Mucosa of descending colon (tissue), 3 donors: ENCODE measurements at regions not wholly inside any gene's neighbourhood (a gene's known extent, or its start where the extent isn't known, plus 50 kb on each side); places are given as distances from the start of the nearest gene placed in this dataset.
"Not testable (repeated sequence)": the region's sequence is repeated elsewhere in the genome, so short reads cannot be mapped to it uniquely, and the experiment has no call there.

Experiments used
- ATAC-seq: fragments of 200-7000 bp; cut with Tn5 transposase; one replicate; pipeline ENCODE4 v1.9.1; 2020; ENCODE audit warnings: mild to moderate bottlenecking, moderate library complexity
- DNase-seq, 3 donors: peaks; one replicate each; pipeline ENCODE4 v3.0.0-alpha.2; 2020
- H3K36me3 ChIP-seq: fragments of 200-600 bp; one replicate; pipeline ENCODE4 v1.8.0; 2021; ENCODE audit warnings: low read depth, mild to moderate bottlenecking
- H3K4me1 ChIP-seq: fragments of 200-600 bp; one replicate; pipeline ENCODE4 v1.8.0; 2021; ENCODE audit warnings: low read depth, mild to moderate bottlenecking
- H3K4me3 ChIP-seq: fragments of 200-600 bp; one replicate; pipeline ENCODE4 v1.8.0; 2021; ENCODE audit warnings: mild to moderate bottlenecking
- H3K9me3 ChIP-seq: fragments of 200-600 bp; one replicate; pipeline ENCODE4 v1.8.0; 2021; ENCODE audit warnings: mild to moderate bottlenecking
- CTCF ChIP-seq: fragments of 200-600 bp; IDR thresholded peaks from one replicate; pipeline ENCODE4 v1.8.0; 2022; ENCODE audit warnings: antibody characterized with exemption, mild to moderate bottlenecking
- intact Hi-C, 2 donors: fragments of 100-400 bp; cut with DNase I in 1 of 2; cut with micrococcal nuclease in 1 of 2; formaldehyde crosslinking; loops; one replicate each; pipeline versions ENCODE4 v1.11.0 to v1.11.1; 2022; cut with DNase I, micrococcal nuclease
- donor health status: DM: no; HTN: no; CAD: no; lungs with moderate emphysema.
- donor health status: DM: no; HTN: no; CAD: no.
- donor health status: DM: no; HTN: yes; CAD: no.

GRCh38 chr11:101226617-101227016 is 97.0 kb upstream of the PGR start:
- H3K4me3 ChIP-seq: no peak overlapping the region
- intact Hi-C loops: no loop called here
- ATAC-seq: no peak
- no peaks in the 10 kb centered on the region for H3K4me1 ChIP-seq
- no peaks in the 10 kb centered on the region for H3K36me3 ChIP-seq
- TF ChIP-seq CTCF: no peak
- DNase-seq: no peak
- peaks cover 27% of the 10 kb centered on the region for H3K9me3 ChIP-seq

GRCh38 chr11:101224221-101224620 is 94.6 kb upstream of the PGR start:
- no peaks in the 10 kb centered on the region for H3K36me3 ChIP-seq
- peaks cover 34% of the 10 kb centered on the region for H3K9me3 ChIP-seq
- no peak for TF ChIP-seq CTCF
- intact Hi-C loops: no loop called here
- ATAC-seq: no peak
- DNase-seq: no peak
- H3K4me1 ChIP-seq: no peaks in the 10 kb centered on the region
- H3K4me3 ChIP-seq: no peak overlapping the region

- H3K4me1 ChIP-seq, H3K4me3 ChIP-seq, intact Hi-C loops, H3K36me3 ChIP-seq, ATAC-seq, DNase-seq: not testable (repeated sequence)
- H3K9me3 ChIP-seq: peaks cover 18% of the 10 kb centered on the region
Measured at GRCh38 chr11:101218091-101218490, 88.5 kb upstream of the PGR start.

GRCh38 chr11:101216091-101216490 is 86.5 kb upstream of the PGR start:
- H3K36me3 ChIP-seq, H3K4me1 ChIP-seq, ATAC-seq, H3K4me3 ChIP-seq, DNase-seq, intact Hi-C loops: not testable (repeated sequence)
- H3K9me3 ChIP-seq: peaks cover 24% of the 10 kb centered on the region

GRCh38 chr11:101215069-101215468 is 85.5 kb upstream of the PGR start:
- no peak for DNase-seq
- no peak overlapping the region for H3K4me3 ChIP-seq
- H3K9me3 ChIP-seq: peaks cover 21% of the 10 kb centered on the region
- no peak for ATAC-seq
- no peaks in the 10 kb centered on the region for H3K4me1 ChIP-seq
- intact Hi-C loops: no loop called here
- no peaks in the 10 kb centered on the region for H3K36me3 ChIP-seq
- TF ChIP-seq CTCF: no peak

- no peak overlapping the region for H3K4me3 ChIP-seq
- ATAC-seq (no peak), DNase-seq (no peak)
- H3K9me3 ChIP-seq: peaks cover 20% of the 10 kb centered on the region
- intact Hi-C loops: no loop called here
- no peak for TF ChIP-seq CTCF
- H3K36me3 ChIP-seq: no peaks in the 10 kb centered on the region
- no peaks in the 10 kb centered on the region for H3K4me1 ChIP-seq
Measured at GRCh38 chr11:101211407-101211975, 81.9 kb upstream of the PGR start.

- ATAC-seq: no peak
- Histone ChIP-seq H3K36me3 (no peaks in the 10 kb centered on the region), H3K4me3 (no peak overlapping the region), H3K4me1 (no peaks in the 10 kb centered on the region), H3K9me3 (peaks cover 3% of the 10 kb centered on the region)
- intact Hi-C loops: no loop called here
- no peak for DNase-seq
- TF ChIP-seq CTCF: no peak
Measured at GRCh38 chr11:101202614-101203013, 73.0 kb upstream of the PGR start.
